Endothelial cell of umbilical vein (primary cell): ENCODE measurements at regions not wholly inside any gene's neighbourhood (a gene's known extent, or its start where the extent isn't known, plus 50 kb on each side); places are given as distances from the start of the nearest gene placed in this dataset.

Experiments
- BruUV-seq: library from RNA; stranded (reverse); fragments of 400-500 nt; replicated peaks from 2 replicates; lab custom pipeline; 2021; lab: Mats Ljungman, UMichigan
- CTCF ChIA-PET: fragments of 300-600, 350-600 bp; sonication (Branson Sonifier 250); formaldehyde crosslinking; loops from one replicate; lab custom pipeline; 2021; ENCODE audit warnings: antibody characterized with exemption, inconsistent platforms; lab: Charles Lee
- POLR2A ChIA-PET: fragments of 300-600, 350-600 bp; sonication (Branson Sonifier 250); formaldehyde crosslinking; loops from one replicate; lab custom pipeline; 2021; ENCODE audit warnings: antibody characterized with exemption, inconsistent platforms; lab: Charles Lee
- DNase-seq: peaks from one replicate; pipeline ENCODE4 v3.0.0-alpha.2; 2011; ENCODE audit warnings: low read depth, low spot score
- FAIRE-seq: peaks from 2 replicates; lab custom pipeline; 2011; peaks lifted over from hg19 to GRCh38; lab: Jason Lieb, UNC
- H2AFZ ChIP-seq: 2 replicates; pipeline ENCODE4 v1.6.0; 2012; ENCODE audit warnings: low read depth, low read length, control low read depth, inconsistent platforms
- H3K27ac ChIP-seq: 2 replicates; pipeline ENCODE4 v1.5.1; 2011; ENCODE audit warnings: low read depth, mild to moderate bottlenecking, control low read depth, low read length, moderate library complexity; ENCODE audit not compliant: insufficient read depth
- H3K27me3 ChIP-seq, 2 experiments: 2 replicates each; pipeline versions ENCODE4 v1.6.0 to v1.6.1; 2011; ENCODE audit warnings: low read length in 2 of 2, mixed read lengths in 1 of 2; ENCODE audit not compliant: control insufficient read depth in 2 of 2, insufficient read depth in 2 of 2
- H3K36me3 ChIP-seq, 2 experiments: 2 replicates in 1 of 2; 3 replicates in 1 of 2; pipeline ENCODE4 v1.5.1; 2011; ENCODE audit warnings: low read length in 2 of 2, mild to moderate bottlenecking in 1 of 2, moderate library complexity in 1 of 2; ENCODE audit not compliant: control insufficient read depth in 2 of 2, insufficient read depth in 2 of 2; ENCODE audit errors: extremely low read depth in 1 of 2
- H3K4me1 ChIP-seq: 3 replicates; pipeline ENCODE4 v1.5.1; 2011; ENCODE audit warnings: mild to moderate bottlenecking, low read length; ENCODE audit not compliant: control insufficient read depth, insufficient read depth; ENCODE audit errors: extremely low read depth
- H3K4me2 ChIP-seq: 2 replicates; pipeline ENCODE4 v1.6.1; 2011; ENCODE audit warnings: low read length, control low read depth, mixed read lengths; ENCODE audit not compliant: insufficient read depth
- H3K4me3 ChIP-seq, 3 experiments: fragments of 200-600 bp in 1 of 3; sonication (generic), shearing (Covaris generic) in 1 of 3; replicated peaks in 1 of 3; 2 replicates each; pipeline ENCODE4 v1.5.1; 2011 to 2016; ENCODE audit warnings: control low read depth in 3 of 3, low read length in 3 of 3, mild to moderate bottlenecking in 2 of 3, inconsistent platforms in 1 of 3, low read depth in 1 of 3, moderate library complexity in 1 of 3; ENCODE audit not compliant: insufficient read depth in 1 of 3
- H3K79me2 ChIP-seq: 2 replicates; pipeline ENCODE4 v1.6.0; 2012; ENCODE audit warnings: low read length, inconsistent platforms; ENCODE audit not compliant: control insufficient read depth, insufficient read depth
- H3K9ac ChIP-seq: replicated peaks from 2 replicates; pipeline ENCODE3; 2011; ENCODE audit warnings: low read length, control low read depth; ENCODE audit not compliant: insufficient read depth; ENCODE audit errors: extremely low read depth
- H3K9me1 ChIP-seq: replicated peaks from 3 replicates; pipeline ENCODE4 v1.6.0; 2011; ENCODE audit warnings: mild to moderate bottlenecking, low read length; ENCODE audit not compliant: control insufficient read depth, insufficient read depth; ENCODE audit errors: extremely low read depth
- H3K9me3 ChIP-seq: replicated peaks from 2 replicates; pipeline ENCODE4 v1.5.1; 2012; ENCODE audit warnings: low read length, inconsistent platforms; ENCODE audit not compliant: control insufficient read depth, insufficient read depth
- H4K20me1 ChIP-seq: replicated peaks from 2 replicates; pipeline ENCODE3; 2011; ENCODE audit warnings: mild to moderate bottlenecking, low read length; ENCODE audit not compliant: control insufficient read depth, insufficient read depth; ENCODE audit errors: extremely low read depth
- EZH2 ChIP-seq: IDR thresholded peaks from 2 replicates; pipeline ENCODE4 v1.6.1; 2012; ENCODE audit warnings: borderline replicate concordance, low read depth, mild to moderate bottlenecking, moderate library complexity, low read length, inconsistent platforms; ENCODE audit not compliant: severe bottlenecking
- FOS ChIP-seq: IDR thresholded peaks from 2 replicates; pipeline ENCODE4 v1.6.1; 2011; ENCODE audit warnings: mild to moderate bottlenecking, low read length, moderate library complexity, borderline replicate concordance; ENCODE audit not compliant: insufficient read depth
- GATA2 ChIP-seq: IDR thresholded peaks from 2 replicates; pipeline ENCODE4 v1.7.0; 2011; ENCODE audit warnings: low read depth, mild to moderate bottlenecking, moderate library complexity, mixed read lengths, low read length; ENCODE audit not compliant: insufficient read length, insufficient read depth
- JUN ChIP-seq: IDR thresholded peaks from 2 replicates; pipeline ENCODE4 v1.6.1; 2011; ENCODE audit warnings: borderline replicate concordance, low read depth; ENCODE audit not compliant: insufficient read length, insufficient read depth
- MAX ChIP-seq: IDR thresholded peaks from 2 replicates; pipeline ENCODE4 v1.6.1; 2011; ENCODE audit not compliant: insufficient read depth, insufficient read length
- MYC ChIP-seq: IDR thresholded peaks from one replicate; pipeline ENCODE4 v1.6.1; 2011; ENCODE audit warnings: mild to moderate bottlenecking, low read depth, low read length
- POLR2A ChIP-seq: IDR thresholded peaks from 2 replicates; pipeline ENCODE4 v1.6.1; 2012; ENCODE audit warnings: low read depth, mild to moderate bottlenecking, control low read depth, low read length
- POLR2AphosphoS5 ChIP-seq: IDR thresholded peaks from 2 replicates; pipeline ENCODE4 v1.6.1; 2012; ENCODE audit warnings: low read depth, mild to moderate bottlenecking, control low read depth, low read length, moderate library complexity; ENCODE audit not compliant: insufficient read depth
- dilution Hi-C: fragments of 300-500 bp; cut with MboI; formaldehyde crosslinking; loops from one replicate; pipeline ENCODE4 v1.15.0; 2019; ENCODE audit warnings: low sequenced_read_pairs; ENCODE audit not compliant: extremely low pct_ligation_motif_present
- intact Hi-C: fragments of 100-400 bp; cut with micrococcal nuclease; formaldehyde crosslinking; loops from one replicate; pipeline ENCODE4 v1.10.0; 2022
- TF ChIP-seq, protein P1 (sequence below), 2 donors: IDR thresholded peaks; 1 replicate in 1 of 2; 2 replicates in 1 of 2; pipeline ENCODE4 v1.5.1; 2011; ENCODE audit warnings: low read length in 2 of 2, mild to moderate bottlenecking in 2 of 2, moderate library complexity in 2 of 2, control low read depth in 1 of 2, inconsistent platforms in 1 of 2, low read depth in 1 of 2; ENCODE audit not compliant: insufficient read depth in 1 of 2; ENCODE audit errors: extremely low read depth in 1 of 2

DNA sequence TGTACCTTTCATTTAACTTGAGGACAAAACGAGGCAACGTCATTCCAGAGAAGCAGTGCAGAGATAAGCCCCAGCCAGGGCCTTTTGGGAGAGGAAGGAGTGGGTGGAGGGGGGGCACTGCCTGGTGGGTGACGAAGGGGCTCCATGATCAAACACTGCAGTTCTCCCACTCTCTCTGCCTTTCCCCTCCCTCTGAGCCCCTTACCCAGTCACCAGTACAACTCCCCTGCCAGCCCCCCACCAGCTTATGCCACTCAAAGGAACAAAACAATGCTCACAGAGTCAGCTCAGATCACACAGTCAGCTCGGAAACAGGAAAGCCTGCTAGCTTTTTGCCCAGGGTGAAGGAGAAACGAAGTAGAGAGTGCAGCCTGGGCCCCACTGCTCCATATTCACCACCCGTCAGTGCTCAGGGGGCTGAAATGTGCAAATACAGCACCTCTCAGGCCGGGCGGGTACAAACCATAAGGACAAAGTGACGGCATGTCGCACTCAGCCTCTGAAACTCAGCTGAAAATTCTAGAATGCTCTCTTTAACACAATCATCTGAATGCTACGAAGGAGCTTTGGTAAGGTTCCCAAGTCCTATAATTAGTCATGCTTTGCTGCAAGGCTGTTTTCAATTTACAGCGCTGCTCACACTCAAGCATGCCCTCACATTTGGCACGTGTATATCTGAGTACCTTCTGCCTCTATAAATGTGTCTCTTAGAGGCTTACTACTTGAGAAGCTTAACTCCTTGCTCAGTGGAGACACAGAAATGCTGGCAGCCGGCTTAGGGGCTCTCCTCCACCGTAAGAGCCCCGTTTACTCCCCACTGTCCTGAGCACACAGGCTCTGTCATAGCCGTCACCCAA lies 65.8 kb upstream of the RAB4A start:
- Histone ChIP-seq H2AFZ (no peak overlapping the region), H3K9ac (no peak overlapping the region), H3K27me3 (no peaks in the 10 kb centered on the region), H3K4me3 (no peak overlapping the region), H4K20me1 (no peaks in the 10 kb centered on the region), H3K9me3 (no peaks in the 10 kb centered on the region), H3K9me1 (no peaks in the 10 kb centered on the region), H3K79me2 (no peaks in the 10 kb centered on the region), H3K36me3 (no peaks in the 10 kb centered on the region), H3K4me2 (no peak overlapping the region), H3K27ac (no peak overlapping the region), H3K4me1 (no peaks in the 10 kb centered on the region)
- no TSS peak for BruUV-seq
- ChIA-PET CTCF (no interaction called here), POLR2A (no interaction called here)
- TF ChIP-seq FOS: no peak
- TF ChIP-seq, protein P1, sequence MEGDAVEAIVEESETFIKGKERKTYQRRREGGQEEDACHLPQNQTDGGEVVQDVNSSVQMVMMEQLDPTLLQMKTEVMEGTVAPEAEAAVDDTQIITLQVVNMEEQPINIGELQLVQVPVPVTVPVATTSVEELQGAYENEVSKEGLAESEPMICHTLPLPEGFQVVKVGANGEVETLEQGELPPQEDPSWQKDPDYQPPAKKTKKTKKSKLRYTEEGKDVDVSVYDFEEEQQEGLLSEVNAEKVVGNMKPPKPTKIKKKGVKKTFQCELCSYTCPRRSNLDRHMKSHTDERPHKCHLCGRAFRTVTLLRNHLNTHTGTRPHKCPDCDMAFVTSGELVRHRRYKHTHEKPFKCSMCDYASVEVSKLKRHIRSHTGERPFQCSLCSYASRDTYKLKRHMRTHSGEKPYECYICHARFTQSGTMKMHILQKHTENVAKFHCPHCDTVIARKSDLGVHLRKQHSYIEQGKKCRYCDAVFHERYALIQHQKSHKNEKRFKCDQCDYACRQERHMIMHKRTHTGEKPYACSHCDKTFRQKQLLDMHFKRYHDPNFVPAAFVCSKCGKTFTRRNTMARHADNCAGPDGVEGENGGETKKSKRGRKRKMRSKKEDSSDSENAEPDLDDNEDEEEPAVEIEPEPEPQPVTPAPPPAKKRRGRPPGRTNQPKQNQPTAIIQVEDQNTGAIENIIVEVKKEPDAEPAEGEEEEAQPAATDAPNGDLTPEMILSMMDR (IDR thresholded peaks at IDR 0.05; ENCODE audit: extremely low read depth in 1 of 2, insufficient read depth in 1 of 2, low read depth in 1 of 2, low read length in 2 of 2): no peak
- TF ChIP-seq EZH2: no peak
- TF ChIP-seq MYC: no peak
- TF ChIP-seq POLR2A: no peak
- no peak for TF ChIP-seq MAX
- TF ChIP-seq GATA2: no peak
- TF ChIP-seq JUN: no peak
- TF ChIP-seq POLR2AphosphoS5: no peak
- FAIRE-seq (no peak), DNase-seq (no peak)
- dilution Hi-C loops (no loop called here), intact Hi-C loops (no loop called here)
